ENCODE measurements at regions not wholly inside any gene's neighbourhood (a gene's known extent, or its start where the extent isn't known, plus 50 kb on each side); places are given as distances from the start of the nearest gene placed in this dataset.
"Not testable (repeated sequence)": the region's sequence is repeated elsewhere in the genome, so short reads cannot be mapped to it uniquely, and the experiment has no call there.

GRCh38 chr6:10338151-10338550, 76.7 kb downstream of the TFAP2A start:
- H3K4me1 ChIP-seq (ENCODE audit: control insufficient read depth, insufficient read depth, low read length), result no peaks in the 10 kb centered on the region
- intact Hi-C loops (cut with micrococcal nuclease; ENCODE audit: unreplicated experiment) (no loop called here), in situ Hi-C loops (cut with HindIII; ENCODE audit: low pct_unique_long_range_greater_than_20kb, low sequenced_read_pairs) (no loop called here)
- no peaks in the 10 kb centered on the region for H3K27me3 ChIP-seq (ENCODE audit: control insufficient read depth, insufficient read depth, low read length)
- H3K27ac ChIP-seq (ENCODE audit: low read length), result no peak overlapping the region
- POLR2A ChIA-PET, result no interaction called here
- DNase-seq (ENCODE audit: low read depth, low spot score) (no peak), ATAC-seq (no peak)
- CTCF ChIA-PET, result no interaction called here
- TF ChIP-seq CTCF (IDR thresholded peaks at IDR 0.05), result no peak
- no peak for TF ChIP-seq REST (IDR thresholded peaks at IDR 0.05; ENCODE audit: insufficient read depth in 1 of 2, low read depth in 2 of 2, low read length in 1 of 2)
- H3K9me3 ChIP-seq (ENCODE audit: control insufficient read depth, insufficient read depth, low read depth, low read length), result no peaks in the 10 kb centered on the region
- H3K36me3 ChIP-seq (ENCODE audit: control insufficient read depth, insufficient read depth, low read length), result no peaks in the 10 kb centered on the region
- no TSS peak for BruUV-seq (replicated peaks)
- H3K4me3 ChIP-seq (ENCODE audit: low read depth in 2 of 2, low read length in 2 of 2), result no peak overlapping the region

GRCh38 chr6:10337376-10337775, 77.5 kb downstream of the TFAP2A start:
- H3K9me3 ChIP-seq (ENCODE audit: control insufficient read depth, insufficient read depth, low read depth, low read length); H3K27me3 ChIP-seq (ENCODE audit: control insufficient read depth, insufficient read depth, low read length); BruUV-seq (replicated peaks); DNase-seq (ENCODE audit: low read depth, low spot score); H3K27ac ChIP-seq (ENCODE audit: low read length); POLR2A ChIA-PET; H3K4me3 ChIP-seq (ENCODE audit: low read depth in 2 of 2, low read length in 2 of 2); CTCF ChIA-PET; H3K4me1 ChIP-seq (ENCODE audit: control insufficient read depth, insufficient read depth, low read length); ATAC-seq; H3K36me3 ChIP-seq (ENCODE audit: control insufficient read depth, insufficient read depth, low read length); intact Hi-C loops (cut with micrococcal nuclease; ENCODE audit: unreplicated experiment); in situ Hi-C loops (cut with HindIII; ENCODE audit: low pct_unique_long_range_greater_than_20kb, low sequenced_read_pairs): not testable (repeated sequence)

- no peaks in the 10 kb centered on the region for H3K36me3 ChIP-seq (ENCODE audit: control insufficient read depth, insufficient read depth, low read length)
- H3K9me3 ChIP-seq (ENCODE audit: control insufficient read depth, insufficient read depth, low read depth, low read length), result no peaks in the 10 kb centered on the region
- H3K27me3 ChIP-seq (ENCODE audit: control insufficient read depth, insufficient read depth, low read length), result no peaks in the 10 kb centered on the region
- H3K27ac ChIP-seq (ENCODE audit: low read length), result no peak overlapping the region
- intact Hi-C loops (cut with micrococcal nuclease; ENCODE audit: unreplicated experiment) (no loop called here), in situ Hi-C loops (cut with HindIII; ENCODE audit: low pct_unique_long_range_greater_than_20kb, low sequenced_read_pairs) (no loop called here)
- TF ChIP-seq POLR2AphosphoS5 (IDR thresholded peaks at IDR 0.05; ENCODE audit: low read depth, low read length), result no peak
- TF ChIP-seq REST (IDR thresholded peaks at IDR 0.05; ENCODE audit: insufficient read depth in 1 of 2, low read depth in 2 of 2, low read length in 1 of 2), result no peak
- no peak for TF ChIP-seq CTCF (IDR thresholded peaks at IDR 0.05)
- no peak for TF ChIP-seq TCF7L2 (IDR thresholded peaks at IDR 0.05; ENCODE audit: low read depth, low read length)
- TF ChIP-seq SIN3A (IDR thresholded peaks at IDR 0.05; ENCODE audit: borderline replicate concordance, insufficient read depth, low read depth, low read length), result no peak
- no TSS peak for BruUV-seq (replicated peaks)
- no peak for DNase-seq (ENCODE audit: low read depth, low spot score)
- H3K4me3 ChIP-seq (ENCODE audit: low read depth in 2 of 2, low read length in 2 of 2), result no peak overlapping the region
- POLR2A ChIA-PET, result no interaction called here
- no peak for ATAC-seq
- H3K4me1 ChIP-seq (ENCODE audit: control insufficient read depth, insufficient read depth, low read length), result no peaks in the 10 kb centered on the region
- CTCF ChIA-PET, result interaction anchor here (0.7 kb wide), 1 partner anchor 46 kb away, joined by 5 read pairs; no protein-coding TSS in a partner anchor
Measured at GRCh38 chr6:10332111-10332510, 82.8 kb downstream of the TFAP2A start.

Measured in Panc1 (cell line).